H1 (cell line): ENCODE measurements at regions not wholly inside any gene's neighbourhood (a gene's known extent, or its start where the extent isn't known, plus 50 kb on each side); places are given as distances from the start of the nearest gene placed in this dataset.

Experiments used
- CTCF ChIA-PET: fragments of 300-600 bp; sonication (Branson Sonifier 250); formaldehyde crosslinking; loops from one replicate; lab custom pipeline; 2021; ENCODE audit not compliant: partially characterized antibody; lab: Charles Lee
- POLR2A ChIA-PET: fragments of 300-600 bp; sonication (Branson Sonifier 250); formaldehyde crosslinking; loops from one replicate; lab custom pipeline; 2021; ENCODE audit warnings: inconsistent platforms; ENCODE audit not compliant: partially characterized antibody; lab: Charles Lee
- DNase-seq, 2 experiments: peaks; one replicate each; pipeline versions ENCODE4 v3.0.0 to v3.0.0-alpha.2; 2010 to 2022; ENCODE audit warnings: low spot score in 2 of 2, low read depth in 1 of 2, mixed read lengths in 1 of 2
- FAIRE-seq: peaks from 2 replicates; lab custom pipeline; 2011; peaks lifted over from hg19 to GRCh38; lab: Jason Lieb, UNC
- H2AFZ ChIP-seq: 2 replicates; pipeline ENCODE4 v1.8.1; 2012; ENCODE audit warnings: low read length, inconsistent platforms
- H2AK5ac ChIP-seq: 2 replicates; pipeline ENCODE4 v1.6.1; 2013; ENCODE audit warnings: low read depth, low read length
- H2BK120ac ChIP-seq: replicated peaks from 2 replicates; pipeline ENCODE3; 2013; ENCODE audit warnings: low read depth, low read length, inconsistent platforms
- H2BK12ac ChIP-seq: 2 replicates; pipeline ENCODE4 v1.6.1; 2013; ENCODE audit warnings: low read depth, low read length
- H2BK15ac ChIP-seq: 2 replicates; pipeline ENCODE4 v1.6.1; 2013; ENCODE audit warnings: low read length
- H2BK20ac ChIP-seq: 2 replicates; pipeline ENCODE4 v1.6.1; 2013; ENCODE audit warnings: low read length
- H2BK5ac ChIP-seq: 2 replicates; pipeline ENCODE4 v1.6.1; 2013; ENCODE audit warnings: low read depth, low read length
- H3K14ac ChIP-seq: 2 replicates; pipeline ENCODE4 v1.6.1; 2013; ENCODE audit warnings: inconsistent platforms; ENCODE audit not compliant: insufficient read length
- H3K18ac ChIP-seq: 2 replicates; pipeline ENCODE4 v1.6.1; 2013; ENCODE audit warnings: low read length; ENCODE audit errors: extremely low read depth
- H3K23ac ChIP-seq: 2 replicates; pipeline ENCODE4 v1.6.1; 2013; ENCODE audit warnings: inconsistent platforms; ENCODE audit not compliant: insufficient read length
- H3K23me2 ChIP-seq: 2 replicates; pipeline ENCODE4 v1.6.1; 2013; ENCODE audit warnings: low read depth, low read length
- H3K27ac ChIP-seq: 2 replicates; pipeline ENCODE4 v1.6.1; 2011; ENCODE audit warnings: low read depth, low read length, inconsistent platforms
- H3K27me3 ChIP-seq, 4 experiments: replicated peaks in 1 of 4; 1 replicate in 1 of 4; 2 replicates in 3 of 4; pipeline versions ENCODE4 v1.6.1 to v1.8.1; 2011 to 2013; ENCODE audit warnings: low read length in 3 of 4, mild to moderate bottlenecking in 3 of 4, inconsistent platforms in 2 of 4, mixed read lengths in 2 of 4, moderate library complexity in 1 of 4; ENCODE audit not compliant: control insufficient read depth in 3 of 4, insufficient read depth in 3 of 4; ENCODE audit errors: extremely low read depth in 1 of 4
- H3K36me3 ChIP-seq, 4 experiments: 2 replicates each; pipeline versions ENCODE4 v1.6.1 to v1.8.1; 2011 to 2013; ENCODE audit warnings: mild to moderate bottlenecking in 4 of 4, low read length in 3 of 4, moderate library complexity in 2 of 4, control low read depth in 1 of 4, inconsistent platforms in 1 of 4; ENCODE audit not compliant: insufficient read depth in 4 of 4, control insufficient read depth in 2 of 4
- H3K4ac ChIP-seq: replicated peaks from 2 replicates; pipeline ENCODE3; 2013; ENCODE audit warnings: low read length, low read depth, mixed read lengths, inconsistent platforms; ENCODE audit not compliant: insufficient read length
- H3K4me1 ChIP-seq, 4 experiments: replicated peaks in 1 of 4; 1 replicate in 1 of 4; 2 replicates in 3 of 4; pipeline versions ENCODE4 v1.6.1 to v1.8.1; 2011 to 2013; ENCODE audit warnings: low read length in 3 of 4, inconsistent platforms in 2 of 4, mixed read lengths in 1 of 4; ENCODE audit not compliant: insufficient read depth in 4 of 4, control insufficient read depth in 3 of 4
- H3K4me2 ChIP-seq, 2 experiments: 2 replicates each; pipeline versions ENCODE4 v1.6.1 to v1.8.1; 2011 to 2013; ENCODE audit warnings: low read depth in 2 of 2, low read length in 2 of 2, control low read depth in 1 of 2, inconsistent platforms in 1 of 2, mild to moderate bottlenecking in 1 of 2; ENCODE audit not compliant: insufficient read depth in 1 of 2
- H3K4me3 ChIP-seq, 4 experiments: fragments of 200-600, 300-600 bp in 1 of 4; sonication (generic), shearing (Covaris generic), sonication (Bioruptor Twin) in 1 of 4; 2 replicates each; pipeline versions ENCODE4 v1.5.1 to v1.8.1; 2011 to 2016; ENCODE audit warnings: low read length in 4 of 4, low read depth in 3 of 4, control low read depth in 2 of 4, inconsistent platforms in 2 of 4, mild to moderate bottlenecking in 2 of 4, mixed read lengths in 1 of 4, moderate library complexity in 1 of 4; ENCODE audit not compliant: insufficient read depth in 2 of 4; ENCODE audit errors: extremely low read depth in 1 of 4
- H3K56ac ChIP-seq: replicated peaks from 2 replicates; pipeline ENCODE3; 2013; ENCODE audit warnings: low read depth, mild to moderate bottlenecking, mixed read lengths, low read length, inconsistent platforms; ENCODE audit not compliant: insufficient read length
- H3K79me1 ChIP-seq: 2 replicates; pipeline ENCODE4 v1.6.1; 2013; ENCODE audit warnings: low read depth, low read length, control low read depth
- H3K79me2 ChIP-seq, 2 experiments: 2 replicates each; pipeline versions ENCODE4 v1.6.1 to v1.8.1; 2012 to 2013; ENCODE audit warnings: low read length in 2 of 2, mild to moderate bottlenecking in 2 of 2, inconsistent platforms in 1 of 2; ENCODE audit not compliant: insufficient read depth in 2 of 2, control insufficient read depth in 1 of 2
- H3K9ac ChIP-seq, 4 experiments: replicated peaks in 1 of 4; 1 replicate in 1 of 4; 2 replicates in 3 of 4; pipeline versions ENCODE4 v1.6.1 to v1.8.1; 2011 to 2013; ENCODE audit warnings: low read depth in 3 of 4, low read length in 3 of 4, control low read depth in 2 of 4, mild to moderate bottlenecking in 2 of 4, moderate library complexity in 2 of 4, inconsistent platforms in 1 of 4; ENCODE audit errors: extremely low read depth in 1 of 4
- H3K9me3 ChIP-seq, 2 experiments: 2 replicates each; pipeline versions ENCODE4 v1.6.1 to v1.8.1; 2012 to 2013; ENCODE audit warnings: mild to moderate bottlenecking in 2 of 2, moderate library complexity in 2 of 2, control low read depth in 1 of 2, inconsistent platforms in 1 of 2, low read depth in 1 of 2, low read length in 1 of 2, mixed read lengths in 1 of 2; ENCODE audit not compliant: insufficient read depth in 2 of 2
- H4K20me1 ChIP-seq, 2 experiments: replicated peaks in 1 of 2; 2 replicates each; pipeline versions ENCODE3 to v1.8.1; 2011 to 2013; ENCODE audit warnings: inconsistent platforms in 2 of 2, low read length in 2 of 2, mild to moderate bottlenecking in 1 of 2; ENCODE audit not compliant: insufficient read depth in 2 of 2, control insufficient read depth in 1 of 2
- H4K5ac ChIP-seq: 2 replicates; pipeline ENCODE4 v1.6.1; 2013; ENCODE audit warnings: low read length, low read depth, mixed read lengths, inconsistent platforms; ENCODE audit not compliant: insufficient read length
- H4K8ac ChIP-seq: 2 replicates; pipeline ENCODE4 v1.8.0; 2013; ENCODE audit warnings: mild to moderate bottlenecking, moderate library complexity, low read length, inconsistent platforms; ENCODE audit not compliant: insufficient read depth; ENCODE audit errors: extremely low read depth
- H4K91ac ChIP-seq: replicated peaks from 2 replicates; pipeline ENCODE3; 2013; ENCODE audit warnings: low read length, mixed read lengths, inconsistent platforms; ENCODE audit not compliant: insufficient read length
- ATF2 ChIP-seq: IDR thresholded peaks from 2 replicates; pipeline ENCODE4 v1.6.1; 2012; ENCODE audit warnings: low read length, inconsistent platforms
- CHD2 ChIP-seq: IDR thresholded peaks from 2 replicates; pipeline ENCODE4 v1.6.1; 2012; ENCODE audit warnings: low read length, improper control_type of control experiment
- CTBP2 ChIP-seq: IDR thresholded peaks from 2 replicates; pipeline ENCODE4 v1.7.0; 2011; ENCODE audit warnings: borderline replicate concordance, mild to moderate bottlenecking, moderate library complexity, mixed read lengths, low read length; ENCODE audit not compliant: insufficient read depth, insufficient read length
- EZH2 ChIP-seq: fragments of 200-600 bp; sonication (generic); IDR thresholded peaks from 2 replicates; pipeline ENCODE4 v1.7.1; 2012; ENCODE audit warnings: low read depth, mild to moderate bottlenecking, moderate library complexity, low read length, inconsistent platforms; ENCODE audit not compliant: severe bottlenecking
- FOSL1 ChIP-seq: IDR thresholded peaks from 2 replicates; pipeline ENCODE4 v1.6.1; 2011; ENCODE audit warnings: mild to moderate bottlenecking, low read depth, low read length, moderate library complexity; ENCODE audit not compliant: insufficient read depth
- GTF2F1 ChIP-seq: IDR thresholded peaks from 2 replicates; pipeline ENCODE4 v1.6.1; 2012; ENCODE audit warnings: low read depth, low read length, improper control_type of control experiment, borderline replicate concordance
- SIRT6 ChIP-seq: IDR thresholded peaks from one replicate; pipeline ENCODE4 v1.7.1; 2012; ENCODE audit warnings: low read length, inconsistent platforms
- SP4 ChIP-seq: IDR thresholded peaks from 2 replicates; pipeline ENCODE4 v1.6.1; 2012; ENCODE audit warnings: low read length, inconsistent platforms
- SUZ12 ChIP-seq: fragments of 200-600 bp; sonication (generic); IDR thresholded peaks from 2 replicates; pipeline ENCODE4 v1.6.1; 2012; ENCODE audit warnings: mild to moderate bottlenecking, inconsistent platforms, low read length, moderate library complexity, mixed read lengths
- TCF12 ChIP-seq: IDR thresholded peaks from 2 replicates; pipeline ENCODE4 v1.6.1; 2011; ENCODE audit warnings: low read depth, mild to moderate bottlenecking, low read length
- YY1 ChIP-seq: IDR thresholded peaks from 2 replicates; pipeline ENCODE4 v1.6.1; 2011; ENCODE audit warnings: low read depth, mild to moderate bottlenecking, low read length
- WGBS, 2 experiments: shearing (Covaris generic) in 1 of 2; methylation state at CpG; one replicate each; pipeline versions ENCODE4 v1.1.6 to v1.1.7; 2013 to 2015; ENCODE audit warnings: low lambda C conversion rate in 2 of 2, mixed read lengths in 2 of 2, inconsistent platforms in 1 of 2, low coverage in 1 of 2, missing lambda C conversion rate in 1 of 2; ENCODE audit not compliant: insufficient replicate concordance in 2 of 2, insufficient coverage in 1 of 2, insufficient read length in 1 of 2; ENCODE audit errors: extremely low coverage in 1 of 2, missing lambda C conversion rate in 1 of 2; 5-methylcytosine and 5-hydroxymethylcytosine counted together

DNA sequence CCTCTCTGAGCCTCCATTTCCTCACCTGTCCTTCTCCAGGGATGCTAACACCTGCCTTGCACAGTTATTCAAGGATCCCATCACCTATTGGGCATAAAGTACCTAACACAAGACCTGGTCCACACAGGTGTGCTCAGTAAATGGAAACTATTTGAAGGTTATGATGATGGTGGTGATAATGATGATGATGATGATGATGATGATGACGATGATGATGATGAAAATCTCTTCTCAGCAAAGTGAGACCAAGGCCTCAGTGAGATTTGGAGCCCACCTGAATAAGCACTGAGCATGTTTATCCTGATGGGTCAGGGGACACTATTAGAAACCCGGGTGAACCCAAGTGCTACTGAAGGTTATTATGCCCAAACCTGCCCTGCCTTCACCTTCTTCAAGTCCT is 100.7 kb downstream of the DMRTA2 start:
- H3K36me3 ChIP-seq: no peaks in the 10 kb centered on the region
- WGBS, 2 experiments: 64% methylated on average over 2 of the region's 2 CpGs; no CpG with 5 or more reads in 1 of the 2 experiments
- no peak overlapping the region for H3K4me2 ChIP-seq
- H2BK12ac ChIP-seq: no peak overlapping the region
- DNase-seq: no peak
- ChIA-PET POLR2A (no interaction called here), CTCF (no interaction called here)
- no peak overlapping the region for H3K56ac ChIP-seq
- H2BK120ac ChIP-seq: no peak overlapping the region
- H2AFZ ChIP-seq: no peak overlapping the region
- H3K27ac ChIP-seq: no peak overlapping the region
- no peak overlapping the region for H4K8ac ChIP-seq
- no peak overlapping the region for H3K4me3 ChIP-seq
- no peak overlapping the region for H2AK5ac ChIP-seq
- H4K20me1 ChIP-seq: no peaks in the 10 kb centered on the region
- H4K5ac ChIP-seq: no peak overlapping the region
- H2BK20ac ChIP-seq: no peak overlapping the region
- H3K18ac ChIP-seq: no peak overlapping the region
- no peaks in the 10 kb centered on the region for H3K27me3 ChIP-seq
- H2BK15ac ChIP-seq: no peak overlapping the region
- no peaks in the 10 kb centered on the region for H3K23me2 ChIP-seq
- H3K9me3 ChIP-seq: peaks cover 0 to 4% of the 10 kb centered on the region in 2 experiments; a peak in 1 of 4 replicates
- no peak overlapping the region for H2BK5ac ChIP-seq
- H3K4me1 ChIP-seq: no peaks in the 10 kb centered on the region
- TF ChIP-seq SP4: no peak
- no peak for TF ChIP-seq GTF2F1
- no peak for TF ChIP-seq ATF2
- TF ChIP-seq YY1: no peak
- no peak for TF ChIP-seq TCF12
- TF ChIP-seq FOSL1: no peak
- TF ChIP-seq SIRT6: no peak
- TF ChIP-seq CTBP2: no peak
- TF ChIP-seq SUZ12: no peak
- TF ChIP-seq EZH2: no peak
- no peak for TF ChIP-seq CHD2
- H3K23ac ChIP-seq: no peak overlapping the region
- H3K4ac ChIP-seq: no peak overlapping the region
- no peak overlapping the region for H3K14ac ChIP-seq
- H4K91ac ChIP-seq: no peak overlapping the region
- H3K79me1 ChIP-seq: no peaks in the 10 kb centered on the region
- H3K79me2 ChIP-seq: no peaks in the 10 kb centered on the region
- no peak overlapping the region for H3K9ac ChIP-seq
- FAIRE-seq: no peak
